NCI-H1092 (cell line): ENCODE measurements at regions not wholly inside any gene's neighbourhood (a gene's known extent, or its start where the extent isn't known, plus 50 kb on each side); places are given as distances from the start of the nearest gene placed in this dataset.

ENCODE experiments used
- DNase-seq: peaks from one replicate; lab custom pipeline; 2025; lab: John Stamatoyannopoulos, UW

DNA sequence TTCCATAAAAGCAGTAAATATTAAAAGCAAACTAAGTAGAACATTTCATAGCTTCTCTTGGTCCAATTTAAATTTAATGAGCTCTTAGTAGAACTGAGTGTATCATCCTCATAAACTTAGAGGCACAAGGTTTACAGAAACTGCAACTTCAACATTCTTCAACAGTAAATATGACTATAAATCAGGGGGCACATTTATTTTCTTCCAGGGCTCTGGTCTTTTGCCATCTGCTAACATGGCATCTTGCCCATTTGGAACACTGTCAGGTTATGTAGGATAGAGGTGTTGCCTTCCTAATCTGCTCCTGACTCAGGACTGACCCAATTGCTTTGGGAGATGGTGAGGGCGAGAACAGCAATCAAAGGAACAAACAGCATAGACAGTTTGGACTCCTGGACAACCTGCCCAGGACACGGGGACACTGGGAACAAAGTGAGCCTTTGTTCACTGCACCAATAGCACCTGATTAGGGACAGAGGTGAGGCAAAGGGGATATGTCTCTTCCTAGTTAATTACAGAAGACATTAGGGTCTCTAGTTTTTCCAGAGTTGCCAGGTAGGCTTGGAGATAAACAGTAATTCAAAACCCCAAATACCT, 610.2 kb upstream of the ROBO2 start:
- no peak for DNase-seq

GRCh38 chr3:76432396-76432795, 607.5 kb upstream of the ROBO2 start:
- DNase-seq, result no peak

DNA sequence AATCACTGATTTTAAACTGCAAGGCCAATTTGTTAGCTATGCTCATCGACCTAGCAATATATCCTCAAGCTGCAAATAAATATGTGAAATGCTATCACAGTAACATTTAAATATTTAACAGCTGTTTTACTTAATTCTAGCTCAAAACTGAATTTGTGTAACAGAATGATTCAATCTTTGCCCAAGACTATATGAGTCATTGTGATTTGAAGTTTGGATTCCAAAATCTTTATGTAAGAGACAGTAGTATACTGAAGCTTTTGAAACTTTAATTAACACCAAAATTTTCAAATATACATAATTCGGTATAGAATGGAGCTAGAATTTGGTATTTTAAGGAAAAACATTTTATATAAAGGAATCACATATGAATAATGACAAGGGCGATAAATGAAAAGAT, 603.0 kb upstream of the ROBO2 start:
- no peak for DNase-seq

DNA sequence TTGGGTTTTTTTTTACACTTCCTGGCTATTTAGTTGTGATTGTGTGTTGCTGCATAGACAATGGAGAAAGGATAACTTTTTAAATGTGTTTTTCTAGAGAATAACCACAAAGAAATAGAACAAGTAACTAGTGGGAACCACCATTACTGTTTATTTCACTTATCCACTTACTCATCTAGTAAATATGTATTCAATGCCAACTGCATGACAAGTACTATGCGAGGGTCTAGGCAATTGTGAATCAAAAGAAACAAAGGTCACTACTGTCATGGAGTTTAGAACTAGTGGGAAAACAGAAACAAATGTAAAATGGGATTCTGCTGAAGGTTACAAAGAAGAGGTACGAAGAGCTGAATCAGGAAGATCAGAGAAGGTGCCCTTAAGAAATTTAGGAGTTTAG, 600.9 kb upstream of the ROBO2 start:
- no peak for DNase-seq

DNA sequence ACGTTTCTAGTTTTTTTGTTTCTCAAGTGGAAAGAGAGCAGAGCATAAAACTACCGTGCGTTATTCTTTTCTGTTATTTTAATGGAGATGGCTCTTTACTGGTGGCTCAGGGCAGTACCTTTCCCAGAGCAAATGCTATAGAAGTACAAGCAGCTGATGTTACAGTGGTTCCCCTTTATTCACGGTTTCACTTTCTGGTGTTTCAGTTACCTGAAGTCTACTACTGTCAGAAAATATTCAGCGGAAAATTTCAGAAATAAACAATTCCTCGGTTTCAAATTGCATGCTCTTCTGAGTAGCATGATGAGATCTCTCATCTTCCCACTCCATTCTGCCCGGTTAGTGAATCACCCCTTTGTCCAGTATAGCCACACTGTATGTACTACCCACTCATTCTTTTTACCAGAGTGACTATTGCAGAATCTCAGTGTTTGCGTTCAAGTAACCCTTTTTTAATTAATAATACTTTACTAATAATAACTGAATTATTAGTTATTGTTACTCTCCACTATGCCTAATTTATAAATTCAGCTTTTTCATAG, 597.5 kb upstream of the ROBO2 start:
- no peak for DNase-seq

DNA sequence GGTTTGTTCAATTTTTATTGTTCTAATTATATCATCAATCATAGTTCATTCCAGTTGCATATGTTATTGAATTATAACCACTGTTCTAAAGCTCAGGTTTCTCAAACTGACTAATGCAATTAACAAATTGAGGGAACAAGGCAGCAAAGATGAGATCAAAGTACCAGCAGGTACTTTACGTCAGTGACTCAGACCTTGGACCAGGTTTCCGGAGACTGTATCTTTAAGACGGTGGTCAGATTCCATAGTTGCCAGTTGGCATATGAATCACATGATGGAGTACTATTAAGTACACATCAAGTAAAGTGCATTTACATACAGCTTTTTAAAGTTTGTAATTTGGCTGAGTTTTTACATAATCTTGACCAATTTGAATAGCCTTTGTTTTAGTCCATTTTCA, 583.6 kb upstream of the ROBO2 start:
- DNase-seq, result no peak

GRCh38 chr3:76463501-76463900, 576.4 kb upstream of the ROBO2 start:
- no peak for DNase-seq

GRCh38 chr3:76470285-76470684, 569.6 kb upstream of the ROBO2 start:
- no peak for DNase-seq

- DNase-seq, result no peak
Measured at GRCh38 chr3:76474632-76475031, 565.3 kb upstream of the ROBO2 start.

GRCh38 chr3:76479161-76479650, 560.7 kb upstream of the ROBO2 start:
- DNase-seq, result no peak

DNA sequence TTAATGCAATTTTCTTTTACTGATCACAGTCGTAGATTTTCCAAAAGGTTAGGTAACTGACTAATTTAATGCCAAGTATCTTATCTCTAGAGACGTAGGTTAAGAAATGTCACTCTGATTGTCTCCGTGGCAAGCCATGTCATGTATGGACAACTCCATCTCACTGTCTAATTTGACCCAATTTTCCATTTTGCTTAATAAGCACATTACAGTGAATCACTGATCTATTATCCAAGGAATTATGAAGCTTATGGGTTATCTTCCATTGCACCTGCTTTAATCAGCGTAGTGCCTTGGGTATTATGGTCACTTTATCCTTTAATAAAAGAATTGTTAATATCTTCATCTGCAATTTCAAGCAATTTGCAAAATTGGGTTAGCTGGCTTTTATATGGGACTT, 557.4 kb upstream of the ROBO2 start:
- no peak for DNase-seq

DNA sequence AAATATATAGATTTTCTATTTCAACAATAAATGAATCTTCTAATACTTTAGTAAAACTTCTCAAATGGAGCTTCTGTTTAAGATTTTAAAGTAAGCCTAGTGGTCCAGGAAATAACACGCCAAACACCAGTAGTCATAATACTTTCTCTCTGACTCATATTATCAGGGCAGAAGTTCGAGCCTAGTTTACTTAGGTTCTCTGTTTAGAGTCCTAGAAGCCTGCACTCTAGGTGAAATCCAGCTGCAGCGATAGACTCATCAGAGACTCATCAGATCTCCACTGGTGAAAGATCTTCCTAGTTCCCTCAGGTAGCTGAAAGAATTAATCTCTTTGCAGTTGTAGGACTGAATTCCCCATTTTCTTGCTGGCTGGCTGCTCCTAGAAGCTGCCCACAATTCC, 552.5 kb upstream of the ROBO2 start:
- DNase-seq, result no peak

- DNase-seq, result no peak
Measured at GRCh38 chr3:76490064-76490463, 549.8 kb upstream of the ROBO2 start.

DNA sequence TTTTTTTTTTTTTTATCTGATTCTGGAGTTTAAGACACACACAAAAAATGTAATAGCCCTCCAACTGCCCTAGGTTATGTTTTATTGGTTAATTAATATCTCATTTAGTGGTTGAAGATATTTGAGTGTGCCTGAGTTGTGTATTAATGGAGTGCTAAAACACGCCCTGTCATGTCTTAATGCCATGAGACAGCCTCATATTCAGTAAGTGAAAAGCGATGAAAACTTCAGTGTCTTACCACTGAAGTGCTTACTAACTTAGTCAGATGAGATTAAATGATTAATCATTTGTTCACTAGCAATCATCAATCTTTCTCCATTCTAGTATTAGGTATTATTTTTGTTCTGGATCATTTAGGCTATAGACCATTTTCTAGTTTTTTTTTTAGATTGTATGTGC, 544.7 kb upstream of the ROBO2 start:
- no peak for DNase-seq

DNA sequence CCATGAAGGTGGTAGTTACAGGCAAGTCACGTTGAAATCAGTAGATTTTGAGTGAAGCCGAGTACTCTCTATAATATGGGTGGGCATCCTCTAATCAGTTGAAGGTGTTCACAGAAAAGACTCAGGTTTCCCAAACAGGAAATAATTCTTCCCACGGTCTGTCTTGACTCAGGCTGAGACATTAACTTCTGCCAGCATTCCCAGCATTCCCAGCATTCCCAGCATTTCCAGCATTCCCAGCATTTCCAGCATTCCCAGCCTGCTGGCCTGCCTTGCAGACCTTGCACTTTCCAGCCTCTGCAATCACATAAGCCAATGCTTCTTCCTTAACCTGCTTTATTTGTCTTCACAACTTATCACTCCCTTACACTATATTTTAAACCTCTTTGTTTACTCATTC, 542.3 kb upstream of the ROBO2 start:
- no peak for DNase-seq

DNA sequence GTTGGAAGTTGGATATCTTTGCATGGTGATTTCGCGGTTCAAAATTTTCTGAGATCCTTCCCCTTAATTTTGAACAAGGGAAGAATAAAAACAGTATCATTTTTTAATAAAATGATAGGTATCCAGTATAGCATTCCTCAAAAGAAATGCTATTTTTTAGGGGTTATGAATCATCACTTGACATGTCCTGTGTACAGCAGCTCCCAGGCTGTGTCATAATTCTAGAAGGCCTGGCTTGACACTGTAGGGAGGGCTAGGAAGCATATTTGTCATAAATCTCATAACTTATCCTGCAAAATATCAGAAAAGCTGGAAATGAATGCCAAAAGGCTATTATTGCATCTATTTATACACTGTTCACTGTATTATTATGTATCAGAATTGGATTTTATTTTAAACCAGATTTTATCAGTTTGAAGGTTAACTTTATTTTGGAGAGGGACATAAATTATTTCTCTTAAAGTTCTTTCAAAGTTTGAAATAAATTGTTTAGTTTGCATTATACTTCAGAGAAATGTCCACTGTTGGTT, 539.1 kb upstream of the ROBO2 start:
- no peak for DNase-seq

- DNase-seq, result no peak
Measured at GRCh38 chr3:76501315-76501714, 538.6 kb upstream of the ROBO2 start.

DNA sequence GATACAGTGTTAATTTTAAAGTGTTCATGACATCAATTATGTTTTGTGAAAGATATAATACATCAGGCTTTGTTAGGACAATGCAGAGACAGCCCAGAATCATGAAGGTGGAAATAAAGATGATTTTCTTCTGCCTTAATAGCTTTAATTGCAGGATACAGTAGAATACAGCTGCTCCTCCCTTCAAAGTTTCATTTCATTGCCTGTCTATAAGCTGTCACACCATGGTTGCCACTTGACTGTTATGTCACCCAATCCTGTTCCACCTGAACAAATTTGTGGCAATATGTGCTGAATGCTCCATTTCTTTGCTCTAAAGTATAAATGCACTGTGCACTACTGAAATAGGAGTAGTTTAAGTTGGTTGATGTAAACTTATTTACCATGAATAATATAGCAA, 537.8 kb upstream of the ROBO2 start:
- no peak for DNase-seq

GRCh38 chr3:76505202-76505845, 534.6 kb upstream of the ROBO2 start:
- no peak for DNase-seq

DNA sequence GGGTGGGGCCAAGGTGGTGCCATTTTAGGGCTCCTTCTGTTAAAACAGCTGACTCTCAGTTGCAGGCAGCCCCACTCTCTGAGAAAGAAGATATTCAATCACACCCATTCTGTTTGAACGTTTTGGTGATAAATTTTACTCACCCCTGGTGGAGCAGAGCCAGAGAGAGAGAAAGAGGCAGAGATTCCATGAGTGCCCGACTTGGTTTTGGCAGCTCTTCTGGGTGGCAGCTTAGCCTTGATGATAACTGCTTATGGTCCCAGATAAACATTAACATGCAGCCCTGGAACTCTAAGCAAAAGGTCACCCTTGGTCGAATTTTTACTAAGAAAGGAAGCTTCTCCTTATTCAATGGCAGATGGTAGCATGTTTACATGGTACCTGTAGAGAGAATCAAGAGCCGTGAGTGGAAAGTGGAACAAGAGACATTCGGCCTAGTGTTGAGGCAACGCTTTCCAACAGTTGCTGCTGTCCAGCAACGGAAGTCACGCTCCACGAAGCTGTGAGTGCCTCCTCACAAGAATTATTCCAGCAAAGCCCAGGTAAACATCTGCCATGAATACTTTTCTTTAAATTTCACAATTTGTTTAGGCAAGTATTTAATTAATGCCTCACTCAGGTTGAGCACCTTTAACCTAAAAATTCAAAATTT, 530.6 kb upstream of the ROBO2 start:
- no peak for DNase-seq

- DNase-seq, result no peak
Measured at GRCh38 chr3:76514836-76515235, 525.1 kb upstream of the ROBO2 start.

GRCh38 chr3:76523337-76523736, 516.6 kb upstream of the ROBO2 start:
- no peak for DNase-seq

DNA sequence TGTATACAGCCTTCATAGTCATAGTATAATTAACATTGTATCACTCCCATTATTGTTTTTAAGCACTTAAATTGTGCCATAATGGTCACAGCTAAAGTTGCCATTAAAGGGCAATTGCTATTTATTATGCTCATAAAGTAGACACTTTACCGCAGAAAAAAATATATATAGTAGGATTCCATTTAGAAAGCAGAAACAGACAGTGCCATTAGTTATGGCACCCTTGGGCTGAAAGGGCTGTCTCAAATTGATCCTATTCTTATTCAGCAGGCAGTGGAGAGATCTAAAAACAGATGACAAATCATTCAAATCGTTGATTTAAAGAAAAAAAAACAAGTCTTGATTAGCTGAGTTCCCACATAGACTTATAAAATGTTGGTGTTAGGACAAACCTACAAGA, 514.2 kb upstream of the ROBO2 start:
- no peak for DNase-seq
